ENCODE measurements at regions not wholly inside any gene's neighbourhood (a gene's known extent, or its start where the extent isn't known, plus 50 kb on each side); places are given as distances from the start of the nearest gene placed in this dataset.

GRCh38 chr15:46242935-46243334, 608.1 kb downstream of the SQOR start:
- DNase-seq (ENCODE audit: low read depth, low spot score), result no peak

GRCh38 chr15:46251903-46252302, 617.1 kb downstream of the SQOR start:
- DNase-seq (ENCODE audit: low read depth, low spot score), result no peak

- DNase-seq (ENCODE audit: low read depth, low spot score), result no peak
These were observed 623.2 kb downstream of the SQOR start for GRCh38 chr15:46258056-46258455.

DNA sequence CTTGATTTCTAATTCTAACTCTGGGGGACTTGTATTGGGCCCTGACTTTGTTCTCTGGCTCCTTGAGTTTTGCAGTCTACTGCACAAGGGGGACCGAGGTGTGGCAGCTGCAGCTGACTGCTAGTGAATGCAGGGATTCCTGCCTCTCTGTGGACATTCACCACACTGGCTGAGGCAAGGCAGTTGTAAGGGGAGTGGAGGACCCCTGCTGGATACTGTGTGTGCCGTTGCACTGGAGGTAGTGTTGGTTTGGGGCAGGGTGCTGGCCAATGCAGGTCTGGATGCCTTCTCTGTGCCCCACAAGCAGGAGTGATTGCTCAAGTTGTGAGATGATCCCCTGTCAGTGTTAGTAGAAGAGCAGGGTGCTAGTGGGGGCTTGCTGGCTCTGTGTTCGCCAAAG, 626.1 kb downstream of the SQOR start:
- DNase-seq (ENCODE audit: low read depth, low spot score), result no peak

DNA sequence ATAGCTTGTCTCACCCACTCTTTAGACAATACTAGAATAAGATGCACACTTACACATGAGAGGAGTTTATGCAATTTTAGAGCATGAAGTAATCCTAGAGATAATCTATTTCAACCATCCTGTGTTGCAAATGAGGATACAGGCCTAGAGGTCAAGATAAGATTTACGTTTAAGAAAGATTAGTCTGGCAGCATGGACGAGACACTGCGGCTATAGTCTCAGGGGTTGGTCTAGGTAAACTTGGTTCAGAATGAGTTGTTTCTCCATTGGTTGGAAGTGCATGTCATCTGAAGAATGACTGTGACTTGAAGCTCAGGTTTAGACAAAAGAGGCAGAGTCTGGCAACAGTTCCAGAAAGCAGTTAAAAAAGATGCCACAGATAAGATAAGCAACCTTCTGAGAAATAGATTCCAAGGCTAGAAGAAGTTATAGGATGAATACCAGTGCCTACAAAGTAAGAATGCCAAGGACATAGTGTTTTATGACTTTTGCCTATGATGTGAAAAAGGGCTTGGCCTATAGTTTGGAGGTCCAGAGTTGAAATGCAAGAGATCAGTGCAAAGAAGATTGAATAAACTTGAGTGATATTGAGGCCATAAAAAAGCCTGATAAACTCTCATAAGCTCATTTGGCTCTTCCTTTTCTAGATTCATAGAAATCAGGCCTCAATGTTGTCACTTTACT, 631.0 kb downstream of the SQOR start:
- DNase-seq (ENCODE audit: low read depth, low spot score), result no peak

- no peak for DNase-seq (ENCODE audit: low read depth, low spot score)
These were observed 631.8 kb downstream of the SQOR start for GRCh38 chr15:46266661-46267060.

DNA sequence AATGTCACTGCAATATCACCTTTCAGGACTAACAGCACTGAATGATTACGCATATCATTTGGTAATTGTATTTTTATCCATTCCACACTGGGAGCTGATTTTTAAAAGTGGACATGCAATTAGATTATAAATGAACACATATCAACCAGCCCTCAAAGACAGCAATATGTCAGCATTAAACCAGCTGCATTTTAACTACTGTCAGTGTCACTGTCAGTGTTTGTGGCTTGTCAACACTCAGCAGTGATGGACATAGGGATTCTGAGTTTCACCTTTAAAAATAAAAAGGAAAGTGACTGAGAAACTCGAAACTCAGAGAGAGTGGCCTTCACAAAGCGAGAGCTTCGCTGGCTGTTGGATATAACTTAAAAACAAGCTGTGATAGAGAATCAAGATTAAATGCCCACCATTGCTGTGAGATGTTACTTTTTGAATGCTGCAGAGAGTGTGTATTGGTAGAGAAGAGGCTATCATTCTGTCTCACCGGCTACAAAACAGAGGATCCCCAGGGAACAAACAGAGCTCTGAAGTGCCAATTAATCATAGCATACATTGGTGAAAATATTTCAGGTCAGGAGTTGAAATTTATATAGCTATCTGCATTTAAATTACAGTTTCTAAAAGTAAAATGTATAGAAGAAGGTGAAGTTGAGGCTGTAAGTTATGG, 635.8 kb downstream of the SQOR start:
- DNase-seq (ENCODE audit: low read depth, low spot score), result no peak

GRCh38 chr15:46275701-46276100, 640.9 kb downstream of the SQOR start:
- no peak for DNase-seq (ENCODE audit: low read depth, low spot score)

GRCh38 chr15:46277451-46277850, 642.6 kb downstream of the SQOR start:
- DNase-seq (ENCODE audit: low read depth, low spot score), result no peak

GRCh38 chr15:46278062-46278461, 643.2 kb downstream of the SQOR start:
- DNase-seq (ENCODE audit: low read depth, low spot score), result no peak

- DNase-seq (ENCODE audit: low read depth, low spot score), result no peak
These were observed 643.8 kb downstream of the SQOR start for GRCh38 chr15:46278486-46279090.

DNA sequence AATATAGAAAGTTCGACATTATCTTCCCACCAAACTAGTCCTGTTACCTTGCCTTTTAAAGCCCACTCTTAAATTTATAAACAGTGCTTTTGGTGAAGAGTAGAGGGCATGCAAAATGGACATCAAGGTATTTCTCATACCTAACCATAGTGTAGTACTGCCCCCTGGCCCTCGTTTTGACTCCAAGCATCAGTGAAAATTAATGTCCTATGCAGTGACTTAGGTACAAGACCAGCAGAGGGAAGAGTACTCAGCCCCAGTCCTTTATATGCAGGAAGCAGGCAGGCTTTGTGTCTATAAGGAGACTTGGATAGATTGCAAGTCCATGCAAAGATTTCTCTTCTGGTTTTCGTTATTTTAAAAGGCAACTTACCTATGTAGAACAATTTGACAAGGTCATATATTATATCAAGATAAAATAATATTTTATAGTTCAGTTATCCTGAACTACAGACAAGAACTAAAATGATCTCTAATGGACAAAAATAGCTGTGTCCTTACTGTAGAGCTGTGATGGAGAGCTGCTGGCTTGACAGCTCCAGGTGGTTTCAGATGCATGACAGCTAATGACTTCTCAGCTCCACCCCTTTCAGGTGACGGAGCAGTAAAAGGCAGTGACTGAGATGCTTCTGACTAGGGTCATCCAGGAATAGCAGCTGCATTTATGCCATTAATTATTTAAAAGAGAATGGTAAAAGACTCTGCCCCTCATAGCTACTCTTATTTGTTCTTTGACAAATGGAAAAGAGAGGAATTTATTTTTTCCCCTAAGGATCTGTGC, 646.1 kb downstream of the SQOR start:
- no peak for DNase-seq (ENCODE audit: low read depth, low spot score)

DNA sequence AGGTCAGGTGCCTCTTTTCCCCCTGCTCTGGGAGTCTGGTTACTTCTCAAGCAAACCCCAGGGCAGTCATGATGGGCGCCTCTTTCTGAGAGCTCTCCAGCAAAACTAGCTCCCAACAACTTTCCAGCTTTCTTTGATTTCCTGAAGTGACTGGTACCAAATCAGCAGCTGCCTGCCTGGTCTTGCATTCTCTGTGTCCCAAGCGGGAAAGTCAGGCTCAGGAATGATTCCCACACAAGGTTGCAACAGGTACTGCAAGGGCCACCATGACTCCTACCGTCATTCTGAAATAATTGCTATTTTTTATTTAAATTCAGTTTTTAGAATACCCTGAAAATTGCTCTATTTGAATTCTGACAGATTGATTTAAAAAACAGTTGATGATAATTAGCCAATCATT, 658.7 kb downstream of the SQOR start:
- DNase-seq (ENCODE audit: low read depth, low spot score), result no peak

GRCh38 chr15:46296002-46296401, 661.2 kb downstream of the SQOR start:
- DNase-seq (ENCODE audit: low read depth, low spot score), result no peak

DNA sequence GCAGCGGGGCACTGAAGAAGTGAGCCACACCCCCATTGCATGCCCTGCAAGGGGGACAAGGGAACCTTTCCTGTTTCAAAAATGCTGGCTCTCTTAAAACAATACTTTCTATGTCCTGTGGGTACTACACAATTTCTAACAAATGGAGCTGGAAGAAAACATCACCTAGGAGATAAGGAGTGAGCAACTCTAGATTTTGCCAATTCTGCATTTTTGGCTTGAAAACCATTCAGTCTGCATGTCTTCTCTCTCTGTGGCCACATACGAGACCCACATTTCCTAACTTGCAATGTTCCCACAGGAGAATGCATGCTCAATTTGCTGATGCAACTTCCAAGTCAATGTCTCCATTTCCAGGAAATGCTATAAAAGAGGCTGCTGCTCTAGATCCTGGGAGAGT, 662.0 kb downstream of the SQOR start:
- DNase-seq (ENCODE audit: low read depth, low spot score), result no peak

DNA sequence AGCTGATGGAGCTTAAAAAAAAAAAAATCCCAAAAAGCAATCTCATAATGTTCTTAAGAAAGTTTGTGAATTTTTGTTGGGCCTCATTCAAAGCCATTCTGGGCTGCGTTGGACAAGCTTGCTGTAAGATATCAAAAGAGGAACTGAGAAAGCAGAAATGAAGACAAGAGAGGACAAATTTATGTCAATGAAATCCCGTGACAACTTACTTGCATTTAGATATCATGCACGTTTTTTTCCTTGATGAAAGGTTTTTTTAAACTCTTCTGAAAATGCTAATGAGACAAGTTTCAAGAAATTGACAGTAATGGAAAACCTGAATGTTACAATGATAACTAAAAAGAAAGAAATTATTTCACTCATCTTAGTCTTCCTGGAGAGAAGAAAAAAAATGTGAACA, 662.9 kb downstream of the SQOR start:
- no peak for DNase-seq (ENCODE audit: low read depth, low spot score)

DNA sequence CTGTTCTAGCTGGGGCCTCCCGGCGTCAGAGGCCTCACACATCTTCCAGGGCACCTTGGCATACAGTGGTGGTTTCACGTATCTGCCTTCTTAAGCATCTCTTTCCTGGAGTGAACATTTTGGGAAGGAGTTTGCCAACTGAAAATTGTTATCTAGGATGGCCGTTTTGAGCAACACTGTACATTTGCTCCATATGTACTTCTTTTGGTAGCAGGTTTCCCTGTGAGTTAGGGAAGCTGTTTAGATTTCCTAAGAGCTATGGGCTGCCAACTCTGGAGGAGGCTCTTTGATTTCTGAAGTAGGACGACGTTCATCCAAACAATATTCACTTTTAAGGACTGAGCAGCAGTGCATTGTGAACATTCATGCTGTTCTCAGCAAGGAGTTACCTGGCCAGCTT, 665.9 kb downstream of the SQOR start:
- no peak for DNase-seq (ENCODE audit: low read depth, low spot score)

DNA sequence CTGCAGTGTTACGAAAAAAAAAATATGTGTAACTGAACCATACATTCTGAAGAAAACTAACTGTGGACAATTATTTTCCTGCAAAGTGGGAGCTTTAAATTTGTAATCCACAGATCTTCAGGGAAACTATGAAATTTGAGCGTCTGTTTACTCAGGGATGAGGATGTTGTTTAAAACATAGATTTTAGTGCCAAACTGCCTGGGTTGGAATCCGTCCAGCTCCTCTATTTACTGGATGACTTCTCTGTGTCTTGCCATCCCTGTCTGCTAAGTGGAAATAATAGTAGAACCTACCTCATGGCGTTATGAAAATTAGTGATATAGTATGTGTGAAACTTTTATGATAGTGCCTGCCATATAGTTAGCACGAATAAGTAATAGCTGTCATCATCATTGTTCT, 666.5 kb downstream of the SQOR start:
- DNase-seq (ENCODE audit: low read depth, low spot score), result no peak

DNA sequence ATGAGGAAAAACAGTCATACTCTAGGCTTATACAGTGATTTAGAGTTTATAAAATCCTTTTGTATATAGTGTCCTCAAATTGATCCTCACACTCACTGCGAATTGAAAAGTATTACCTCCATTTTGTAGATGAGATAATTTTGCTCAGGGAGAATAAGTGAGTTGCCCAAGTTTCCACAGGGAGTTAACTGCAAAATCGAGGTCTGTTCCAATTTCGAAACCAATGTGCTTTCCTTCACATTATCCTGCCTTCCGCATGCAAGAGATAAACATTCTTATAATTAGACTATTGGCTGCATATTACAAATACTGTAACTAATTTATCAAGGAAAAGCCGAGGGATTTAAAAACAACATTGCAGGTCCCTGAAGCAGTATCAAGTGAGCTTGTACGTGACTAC, 667.0 kb downstream of the SQOR start:
- DNase-seq (ENCODE audit: low read depth, low spot score), result no peak

- no peak for DNase-seq (ENCODE audit: low read depth, low spot score)
These were observed 669.5 kb downstream of the SQOR start for GRCh38 chr15:46304321-46304720.

DNA sequence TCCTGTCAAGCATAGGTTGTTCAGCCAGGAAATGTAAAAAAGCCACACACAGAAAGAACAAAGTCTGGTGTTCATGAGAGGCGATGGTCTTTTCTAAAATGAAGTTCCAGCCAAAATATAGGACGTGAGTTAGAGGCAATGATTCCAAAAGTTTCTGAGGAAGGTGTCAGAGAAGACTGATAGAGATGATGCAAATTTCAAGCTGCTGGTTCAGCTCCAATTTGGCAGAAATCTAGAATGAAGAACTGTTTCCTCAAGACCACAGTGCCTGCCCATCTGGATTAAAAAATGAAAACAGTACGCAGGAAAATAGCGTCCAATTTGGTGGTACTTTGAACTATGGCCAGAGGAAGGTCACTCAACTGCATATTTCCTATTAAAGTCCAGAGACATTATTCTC, 672.9 kb downstream of the SQOR start:
- no peak for DNase-seq (ENCODE audit: low read depth, low spot score)

DNA sequence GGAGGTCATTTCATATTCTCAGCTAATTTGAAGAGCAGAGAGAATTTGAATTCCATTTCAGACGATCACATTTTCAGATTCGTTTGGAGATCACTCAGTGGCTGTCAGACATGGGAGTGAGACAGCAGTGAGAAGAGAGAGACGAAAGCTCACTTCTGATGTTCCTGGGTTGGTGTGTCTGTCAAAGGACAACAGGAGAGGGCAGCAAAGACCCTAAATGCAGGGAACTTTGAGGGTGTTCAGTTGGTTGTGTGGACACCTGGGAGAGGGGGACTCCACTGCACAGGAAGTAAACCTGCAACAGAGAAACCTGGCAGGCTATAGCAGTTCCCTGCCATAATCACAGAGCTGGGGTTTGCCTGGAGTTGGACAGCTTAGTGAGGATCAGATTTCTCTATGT, 675.1 kb downstream of the SQOR start:
- DNase-seq (ENCODE audit: low read depth, low spot score), result no peak
